IMR-90 (cell line): ENCODE measurements at regions not wholly inside any gene's neighbourhood (a gene's known extent, or its start where the extent isn't known, plus 50 kb on each side); places are given as distances from the start of the nearest gene placed in this dataset.

Experiments
- ATAC-seq: fragments of 200-7000 bp; cut with Tn5 transposase; 2 replicates; pipeline ENCODE4 v1.9.1; 2020; ENCODE audit warnings: low read depth, mild to moderate bottlenecking, moderate library complexity
- BruUV-seq: library from RNA; stranded (reverse); fragments of 400-500 nt; replicated peaks from 2 replicates; lab custom pipeline; 2021; lab: Mats Ljungman, UMichigan
- CTCF ChIA-PET: fragments of 300-600 bp; formaldehyde crosslinking; extraction: SDS; loops from one replicate; lab custom pipeline; 2021; ENCODE audit warnings: antibody characterized with exemption; lab: Yijun Ruan, JAX
- POLR2A ChIA-PET: fragments of 300-600 bp; sonication (Branson Sonifier 250); formaldehyde crosslinking; loops from one replicate; lab custom pipeline; 2022; ENCODE audit warnings: antibody characterized with exemption; ENCODE audit not compliant: unreplicated experiment; lab: Charles Lee
- DNase-seq: peaks from one replicate; pipeline ENCODE4 v3.0.0; 2013
- H2AFZ ChIP-seq: replicated peaks from 2 replicates; pipeline ENCODE3; 2013; ENCODE audit warnings: low read length, mild to moderate bottlenecking; ENCODE audit not compliant: poor library complexity
- H2AK5ac ChIP-seq: 2 replicates; pipeline ENCODE4 v1.6.1; 2013; ENCODE audit warnings: low read depth, low read length, inconsistent platforms
- H2AK9ac ChIP-seq: replicated peaks from 2 replicates; pipeline ENCODE3; 2013; ENCODE audit warnings: mild to moderate bottlenecking, low read depth, low read length, moderate library complexity; ENCODE audit not compliant: poor library complexity
- H2BK120ac ChIP-seq: 2 replicates; pipeline ENCODE4 v1.6.1; 2013; ENCODE audit warnings: low read depth, low read length, inconsistent platforms
- H2BK15ac ChIP-seq: 3 replicates; pipeline ENCODE4 v1.6.1; 2013; ENCODE audit warnings: low read depth, low read length, inconsistent platforms
- H2BK20ac ChIP-seq: 2 replicates; pipeline ENCODE4 v1.6.1; 2013; ENCODE audit warnings: low read depth, mild to moderate bottlenecking, inconsistent platforms, low read length, moderate library complexity
- H2BK5ac ChIP-seq: 2 replicates; pipeline ENCODE4 v1.6.1; 2013; ENCODE audit warnings: mild to moderate bottlenecking, low read depth, low read length, inconsistent platforms; ENCODE audit not compliant: poor library complexity, severe bottlenecking
- H3K14ac ChIP-seq: replicated peaks from 2 replicates; pipeline ENCODE4 v1.6.1; 2013; ENCODE audit warnings: low read depth, low read length, inconsistent platforms
- H3K18ac ChIP-seq: 2 replicates; pipeline ENCODE4 v1.6.1; 2013; ENCODE audit warnings: low read depth, low read length, control low read depth
- H3K23ac ChIP-seq: 2 replicates; pipeline ENCODE4 v1.6.1; 2013; ENCODE audit warnings: low read depth, low read length, inconsistent platforms
- H3K27ac ChIP-seq: 2 replicates; pipeline ENCODE4 v1.5.1; 2013; ENCODE audit warnings: mild to moderate bottlenecking, control low read depth, low read length; ENCODE audit not compliant: insufficient read depth
- H3K27me3 ChIP-seq: 2 replicates; pipeline ENCODE4 v1.6.1; 2013; ENCODE audit warnings: low read length; ENCODE audit not compliant: control insufficient read depth, insufficient read depth
- H3K36me3 ChIP-seq: 2 replicates; pipeline ENCODE4 v1.6.1; 2013; ENCODE audit warnings: low read length, mixed read lengths; ENCODE audit not compliant: control insufficient read depth, insufficient read depth
- H3K4ac ChIP-seq: 2 replicates; pipeline ENCODE4 v1.6.1; 2013; ENCODE audit warnings: low read depth, low read length, inconsistent platforms
- H3K4me1 ChIP-seq: 2 replicates; pipeline ENCODE4 v1.6.1; 2013; ENCODE audit warnings: low read length, mixed read lengths; ENCODE audit not compliant: control insufficient read depth, insufficient read depth
- H3K4me2 ChIP-seq: 2 replicates; pipeline ENCODE4 v1.6.1; 2013; ENCODE audit warnings: low read depth, mild to moderate bottlenecking, control low read depth, low read length, moderate library complexity
- H3K4me3 ChIP-seq: 2 replicates; pipeline ENCODE4 v1.5.1; 2013; ENCODE audit warnings: low read depth, mild to moderate bottlenecking, control low read depth, low read length, moderate library complexity; ENCODE audit not compliant: insufficient read depth
- H3K56ac ChIP-seq: 2 replicates; pipeline ENCODE4 v1.6.1; 2013; ENCODE audit warnings: low read length, inconsistent platforms; ENCODE audit not compliant: insufficient read depth; ENCODE audit errors: extremely low read depth
- H3K79me1 ChIP-seq, 2 experiments: 2 replicates each; pipeline ENCODE4 v1.6.1; 2013; ENCODE audit warnings: low read length in 2 of 2, inconsistent platforms in 1 of 2, low read depth in 1 of 2
- H3K9ac ChIP-seq: 2 replicates; pipeline ENCODE4 v1.6.1; 2013; ENCODE audit warnings: low read depth, low read length, control low read depth
- H3K9me1 ChIP-seq: 2 replicates; pipeline ENCODE4 v1.6.1; 2013; ENCODE audit warnings: low read length, inconsistent platforms; ENCODE audit not compliant: insufficient read depth
- H3K9me3 ChIP-seq: 2 replicates; pipeline ENCODE4 v1.6.1; 2013; ENCODE audit warnings: low read length; ENCODE audit not compliant: control insufficient read depth, insufficient read depth
- H4K20me1 ChIP-seq: 2 replicates; pipeline ENCODE4 v1.6.1; 2013; ENCODE audit warnings: low read length, inconsistent platforms; ENCODE audit not compliant: insufficient read depth
- H4K5ac ChIP-seq: 2 replicates; pipeline ENCODE4 v1.6.1; 2013; ENCODE audit warnings: mild to moderate bottlenecking, low read depth, low read length, control low read depth
- H4K8ac ChIP-seq, 2 experiments: 2 replicates each; pipeline ENCODE4 v1.6.1; 2013; ENCODE audit warnings: low read depth in 2 of 2, low read length in 2 of 2, control low read depth in 1 of 2, inconsistent platforms in 1 of 2
- H4K91ac ChIP-seq: 2 replicates; pipeline ENCODE4 v1.6.1; 2013; ENCODE audit warnings: low read depth, low read length, inconsistent platforms; ENCODE audit not compliant: insufficient read depth
- CEBPB ChIP-seq: IDR thresholded peaks from 2 replicates; pipeline ENCODE4 v1.6.1; 2012; ENCODE audit warnings: low read depth, low read length, improper control_type of control experiment
- CHD1 ChIP-seq: IDR thresholded peaks from 2 replicates; pipeline ENCODE4 v1.6.1; 2012; ENCODE audit warnings: low read depth, low read length, improper control_type of control experiment
- CTCF ChIP-seq: conservative IDR thresholded peaks from 2 replicates; pipeline ENCODE4 v1.5.1; 2012; ENCODE audit warnings: mild to moderate bottlenecking, low read depth, low read length, improper control_type of control experiment
- FOS ChIP-seq: fragments of 150-350 bp; IDR thresholded peaks from 2 replicates; pipeline ENCODE4 v1.6.1; 2016; ENCODE audit warnings: low read depth, low read length
- MAFK ChIP-seq: IDR thresholded peaks from 2 replicates; pipeline ENCODE4 v1.6.1; 2012; ENCODE audit warnings: low read depth, low read length, improper control_type of control experiment
- MAZ ChIP-seq: IDR thresholded peaks from 2 replicates; pipeline ENCODE4 v1.6.1; 2012; ENCODE audit warnings: low read depth, mild to moderate bottlenecking, low read length, improper control_type of control experiment, moderate library complexity, borderline replicate concordance
- POLR2A ChIP-seq: IDR thresholded peaks from 2 replicates; pipeline ENCODE4 v1.6.1; 2012; ENCODE audit warnings: mild to moderate bottlenecking, low read depth, low read length
- RAD21 ChIP-seq: IDR thresholded peaks from 2 replicates; pipeline ENCODE4 v1.6.1; 2012; ENCODE audit warnings: low read length, improper control_type of control experiment
- RCOR1 ChIP-seq: IDR thresholded peaks from 2 replicates; pipeline ENCODE4 v1.6.1; 2012; ENCODE audit warnings: mild to moderate bottlenecking, low read length, improper control_type of control experiment; ENCODE audit not compliant: insufficient replicate concordance
- RFX5 ChIP-seq: IDR thresholded peaks from 2 replicates; pipeline ENCODE4 v1.8.0; 2012; ENCODE audit warnings: low read depth, mild to moderate bottlenecking, low read length, moderate library complexity
- SMC3 ChIP-seq: fragments of 150-350 bp; IDR thresholded peaks from 2 replicates; pipeline ENCODE4 v1.6.1; 2016; ENCODE audit warnings: low read depth, mild to moderate bottlenecking, antibody characterized with exemption, low read length, moderate library complexity
- USF2 ChIP-seq: fragments of 150-350 bp; IDR thresholded peaks from 2 replicates; pipeline ENCODE4 v1.6.1; 2017; ENCODE audit warnings: mild to moderate bottlenecking, antibody characterized with exemption, low read length, low read depth
- WGBS, 2 experiments: methylation state at CpG; one replicate each; pipeline versions ENCODE4 v1.1.5 to v1.1.7; 2013; ENCODE audit warnings: missing lambda C conversion rate in 2 of 2; ENCODE audit not compliant: insufficient read length in 1 of 2; ENCODE audit errors: extremely low coverage in 2 of 2; 5-methylcytosine and 5-hydroxymethylcytosine counted together
- dilution Hi-C: fragments of 300-500 bp; cut with HindIII; formaldehyde crosslinking; loops from one replicate; pipeline ENCODE4 v1.14.3; 2018; ENCODE audit warnings: low sequenced_read_pairs; ENCODE audit not compliant: unreplicated experiment
- in situ Hi-C: fragments of 300-500 bp; cut with MboI; formaldehyde crosslinking; loops from 3 replicates; pipeline ENCODE4 v1.14.3; 2019; ENCODE audit warnings: low sequenced_read_pairs, inconsistent platforms, mixed read lengths
- intact Hi-C: fragments of 100-400 bp; cut with micrococcal nuclease; formaldehyde crosslinking; loops from 2 replicates; pipeline ENCODE4 v1.10.0; 2022

GRCh38 chr4:123890889-123891288 lies 494.3 kb downstream of the SPRY1 start:
- no peaks in the 10 kb centered on the region for H3K79me1 ChIP-seq
- DNase-seq (no peak), ATAC-seq (no peak)
- H2BK120ac ChIP-seq = no peak overlapping the region
- CTCF ChIA-PET = no interaction called here
- H3K4me2 ChIP-seq = no peak overlapping the region
- H3K4me1 ChIP-seq = peaks cover 4% of the 10 kb centered on the region; the same call in 1 of the 2 replicates
- H4K20me1 ChIP-seq = no peaks in the 10 kb centered on the region
- BruUV-seq = no TSS peak
- dilution Hi-C loops (no loop called here), in situ Hi-C loops (no loop called here), intact Hi-C loops (no loop called here)
- H2BK20ac ChIP-seq = no peak overlapping the region
- no peak overlapping the region for H4K5ac ChIP-seq
- no peak overlapping the region for H4K91ac ChIP-seq
- TF ChIP-seq SMC3 (no peak), CHD1 (no peak), POLR2A (no peak), CTCF (no peak), MAZ (no peak), USF2 (no peak), CEBPB (no peak), RAD21 (no peak), FOS (no peak), MAFK (no peak), RFX5 (no peak), RCOR1 (no peak)
- no CpG with 5 or more reads among the region's 3 CpGs for WGBS, 2 experiments
- H3K18ac ChIP-seq = no peak overlapping the region
- H2AK9ac ChIP-seq = no peak overlapping the region
- H3K23ac ChIP-seq = no peak overlapping the region
- H3K4me3 ChIP-seq = no peak overlapping the region
- no peak overlapping the region for H2AFZ ChIP-seq
- H2BK5ac ChIP-seq = no peak overlapping the region
- no peak overlapping the region for H4K8ac ChIP-seq
- H3K27ac ChIP-seq = no peak overlapping the region
- no peaks in the 10 kb centered on the region for H3K9me1 ChIP-seq
- no peak overlapping the region for H3K56ac ChIP-seq
- POLR2A ChIA-PET = no interaction called here
- no peaks in the 10 kb centered on the region for H3K9me3 ChIP-seq
- H2BK15ac ChIP-seq = no peak overlapping the region
- H3K4ac ChIP-seq = no peak overlapping the region
- H3K14ac ChIP-seq = no peak overlapping the region
- H3K9ac ChIP-seq = no peak overlapping the region
- H3K27me3 ChIP-seq = no peaks in the 10 kb centered on the region
- H2AK5ac ChIP-seq = no peak overlapping the region
- H3K36me3 ChIP-seq = no peaks in the 10 kb centered on the region
